GM19238 (cell line): ENCODE measurements at regions not wholly inside any gene's neighbourhood (a gene's known extent, or its start where the extent isn't known, plus 50 kb on each side); places are given as distances from the start of the nearest gene placed in this dataset.

Experiments used
- DNase-seq: peaks from one replicate; pipeline ENCODE4 v3.0.0; 2011; ENCODE audit warnings: low spot score; ENCODE audit not compliant: insufficient read length

GRCh38 chr1:218867066-218867465 is 306.6 kb upstream of the LYPLAL1 start:
- no peak for DNase-seq

- no peak for DNase-seq
These were observed 305.6 kb upstream of the LYPLAL1 start for GRCh38 chr1:218867941-218868626.

- no peak for DNase-seq
These were observed 304.4 kb upstream of the LYPLAL1 start for GRCh38 chr1:218869276-218869675.

- DNase-seq, result no peak
These were observed 301.7 kb upstream of the LYPLAL1 start for GRCh38 chr1:218872026-218872425.

- DNase-seq, result no peak
These were observed 300.8 kb upstream of the LYPLAL1 start for GRCh38 chr1:218872928-218873327.

- DNase-seq, result no peak
These were observed 299.4 kb upstream of the LYPLAL1 start for GRCh38 chr1:218874313-218874712.

GRCh38 chr1:218874801-218875400 is 298.8 kb upstream of the LYPLAL1 start:
- DNase-seq, result no peak

- no peak for DNase-seq
These were observed 295.3 kb upstream of the LYPLAL1 start for GRCh38 chr1:218878369-218878768.

GRCh38 chr1:218880484-218881060 is 293.1 kb upstream of the LYPLAL1 start:
- DNase-seq, result no peak

GRCh38 chr1:218882454-218882853 is 291.2 kb upstream of the LYPLAL1 start:
- DNase-seq, result no peak

- no peak for DNase-seq
These were observed 287.4 kb upstream of the LYPLAL1 start for GRCh38 chr1:218886101-218886871.

GRCh38 chr1:218887141-218887925 is 286.3 kb upstream of the LYPLAL1 start:
- no peak for DNase-seq

GRCh38 chr1:218890451-218890850 is 283.2 kb upstream of the LYPLAL1 start:
- DNase-seq, result no peak

GRCh38 chr1:218891577-218891976 is 282.1 kb upstream of the LYPLAL1 start:
- no peak for DNase-seq

GRCh38 chr1:218895064-218895587 is 278.6 kb upstream of the LYPLAL1 start:
- no peak for DNase-seq

GRCh38 chr1:218896202-218896601 is 277.5 kb upstream of the LYPLAL1 start:
- no peak for DNase-seq

GRCh38 chr1:218898921-218899320 is 274.8 kb upstream of the LYPLAL1 start:
- no peak for DNase-seq

- DNase-seq, result no peak
These were observed 273.1 kb upstream of the LYPLAL1 start for GRCh38 chr1:218900615-218901014.

GRCh38 chr1:218904416-218904815 is 269.3 kb upstream of the LYPLAL1 start:
- no peak for DNase-seq

- DNase-seq, result no peak
These were observed 257.0 kb upstream of the LYPLAL1 start for GRCh38 chr1:218916720-218917119.

- no peak for DNase-seq
These were observed 256.0 kb upstream of the LYPLAL1 start for GRCh38 chr1:218917656-218918055.
